Keratinocyte (primary cell): ENCODE measurements at regions not wholly inside any gene's neighbourhood (a gene's known extent, or its start where the extent isn't known, plus 50 kb on each side); places are given as distances from the start of the nearest gene placed in this dataset.

ENCODE experiments used
- DNase-seq: peaks from one replicate; pipeline ENCODE4 v3.0.0-alpha.2; 2011; ENCODE audit warnings: low read depth, missing footprints, low spot score
- FAIRE-seq: peaks from 2 replicates; lab custom pipeline; 2011; peaks lifted over from hg19 to GRCh38; lab: Jason Lieb, UNC
- H2AFZ ChIP-seq: 2 replicates; pipeline ENCODE4 v1.6.0; 2012; ENCODE audit warnings: low read length, control low read depth, inconsistent platforms; ENCODE audit not compliant: control insufficient read depth
- H3K27ac ChIP-seq: 2 replicates; pipeline ENCODE4 v1.5.1; 2011; ENCODE audit warnings: low read length; ENCODE audit not compliant: control insufficient read depth, insufficient read depth
- H3K27me3 ChIP-seq: 3 replicates; pipeline ENCODE4 v1.6.0; 2011; ENCODE audit warnings: low read length; ENCODE audit not compliant: control insufficient read depth, insufficient read depth; ENCODE audit errors: extremely low read depth
- H3K36me3 ChIP-seq, 2 experiments: 2 replicates in 1 of 2; 3 replicates in 1 of 2; pipeline ENCODE4 v1.5.1; 2011; ENCODE audit warnings: low read length in 2 of 2, mild to moderate bottlenecking in 1 of 2; ENCODE audit not compliant: control insufficient read depth in 2 of 2, insufficient read depth in 2 of 2; ENCODE audit errors: extremely low read depth in 1 of 2
- H3K4me1 ChIP-seq: 3 replicates; pipeline ENCODE4 v1.5.1; 2011; ENCODE audit warnings: low read length; ENCODE audit not compliant: control insufficient read depth, insufficient read depth; ENCODE audit errors: extremely low read depth
- H3K4me2 ChIP-seq: 3 replicates; pipeline ENCODE4 v1.6.0; 2011; ENCODE audit warnings: low read depth, low read length; ENCODE audit not compliant: control insufficient read depth, insufficient read depth; ENCODE audit errors: extremely low read depth
- H3K4me3 ChIP-seq, 3 experiments: fragments of 200-600 bp in 1 of 3; sonication (generic) in 1 of 3; 2 replicates in 2 of 3; 3 replicates in 1 of 3; pipeline ENCODE4 v1.5.1; 2011 to 2016; ENCODE audit warnings: low read length in 3 of 3, mild to moderate bottlenecking in 3 of 3, control low read depth in 2 of 3, inconsistent platforms in 1 of 3, low read depth in 1 of 3, mixed read lengths in 1 of 3, mixed run types in 1 of 3, moderate library complexity in 1 of 3; ENCODE audit not compliant: control insufficient read depth in 2 of 3, insufficient read depth in 2 of 3; ENCODE audit errors: extremely low read depth in 1 of 3
- H3K79me2 ChIP-seq: 2 replicates; pipeline ENCODE4 v1.6.0; 2012; ENCODE audit warnings: low read length; ENCODE audit not compliant: control insufficient read depth, insufficient read depth
- H3K9ac ChIP-seq: 3 replicates; pipeline ENCODE4 v1.6.0; 2011; ENCODE audit warnings: low read length; ENCODE audit not compliant: control insufficient read depth, insufficient read depth; ENCODE audit errors: extremely low read depth
- H3K9me1 ChIP-seq: 3 replicates; pipeline ENCODE4 v1.6.0; 2011; ENCODE audit warnings: low read length; ENCODE audit not compliant: control insufficient read depth, insufficient read depth; ENCODE audit errors: extremely low read depth
- H3K9me3 ChIP-seq: 2 replicates; pipeline ENCODE4 v1.5.1; 2012; ENCODE audit warnings: low read depth, low read length; ENCODE audit not compliant: control insufficient read depth
- H4K20me1 ChIP-seq: 3 replicates; pipeline ENCODE4 v1.6.0; 2011; ENCODE audit warnings: low read length; ENCODE audit not compliant: control insufficient read depth, insufficient read depth; ENCODE audit errors: extremely low read depth
- EZH2 ChIP-seq: IDR thresholded peaks from one replicate; pipeline ENCODE4 v1.6.1; 2012; ENCODE audit warnings: inconsistent platforms, mild to moderate bottlenecking, low read length, moderate library complexity
- dilution Hi-C: fragments of 300-500 bp; cut with MboI; formaldehyde crosslinking; loops from one replicate; pipeline ENCODE4 v1.7.0; 2020; ENCODE audit warnings: low sequenced_read_pairs; ENCODE audit not compliant: extremely low pct_ligation_motif_present
- TF ChIP-seq, protein P1 (sequence below), 3 experiments: IDR thresholded peaks in 1 of 3; conservative IDR thresholded peaks in 1 of 3; optimal IDR thresholded peaks in 1 of 3; 2 replicates in 2 of 3; 3 replicates in 1 of 3; pipeline versions ENCODE3 to v1.5.1; 2011; ENCODE audit warnings: low read length in 3 of 3, mild to moderate bottlenecking in 3 of 3, moderate library complexity in 2 of 3, control low read depth in 1 of 3, inconsistent platforms in 1 of 3; ENCODE audit not compliant: insufficient read depth in 2 of 3; ENCODE audit errors: extremely low read depth in 1 of 3

- Histone ChIP-seq H4K20me1 (no peaks in the 10 kb centered on the region), H3K4me3 (no peak overlapping the region), H3K27ac (no peak overlapping the region), H3K9me1 (no peaks in the 10 kb centered on the region), H3K79me2 (no peaks in the 10 kb centered on the region), H3K36me3 (no peaks in the 10 kb centered on the region), H2AFZ (no peak overlapping the region), H3K9ac (no peak overlapping the region), H3K9me3 (no peaks in the 10 kb centered on the region), H3K27me3 (no peaks in the 10 kb centered on the region), H3K4me2 (no peak overlapping the region), H3K4me1 (no peaks in the 10 kb centered on the region)
- no peak for TF ChIP-seq EZH2
- TF ChIP-seq, protein P1, sequence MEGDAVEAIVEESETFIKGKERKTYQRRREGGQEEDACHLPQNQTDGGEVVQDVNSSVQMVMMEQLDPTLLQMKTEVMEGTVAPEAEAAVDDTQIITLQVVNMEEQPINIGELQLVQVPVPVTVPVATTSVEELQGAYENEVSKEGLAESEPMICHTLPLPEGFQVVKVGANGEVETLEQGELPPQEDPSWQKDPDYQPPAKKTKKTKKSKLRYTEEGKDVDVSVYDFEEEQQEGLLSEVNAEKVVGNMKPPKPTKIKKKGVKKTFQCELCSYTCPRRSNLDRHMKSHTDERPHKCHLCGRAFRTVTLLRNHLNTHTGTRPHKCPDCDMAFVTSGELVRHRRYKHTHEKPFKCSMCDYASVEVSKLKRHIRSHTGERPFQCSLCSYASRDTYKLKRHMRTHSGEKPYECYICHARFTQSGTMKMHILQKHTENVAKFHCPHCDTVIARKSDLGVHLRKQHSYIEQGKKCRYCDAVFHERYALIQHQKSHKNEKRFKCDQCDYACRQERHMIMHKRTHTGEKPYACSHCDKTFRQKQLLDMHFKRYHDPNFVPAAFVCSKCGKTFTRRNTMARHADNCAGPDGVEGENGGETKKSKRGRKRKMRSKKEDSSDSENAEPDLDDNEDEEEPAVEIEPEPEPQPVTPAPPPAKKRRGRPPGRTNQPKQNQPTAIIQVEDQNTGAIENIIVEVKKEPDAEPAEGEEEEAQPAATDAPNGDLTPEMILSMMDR (optimal IDR thresholded peaks at IDR 0.05 in 1 of 3, IDR thresholded peaks at IDR 0.05 in 1 of 3, conservative IDR thresholded peaks at IDR 0.05 in 1 of 3; ENCODE audit: extremely low read depth in 1 of 3, insufficient read depth in 2 of 3, low read length in 3 of 3), result no peak
- dilution Hi-C loops, result no loop called here
- DNase-seq, result no peak
- no peak for FAIRE-seq
Observed at GRCh38 chr2:7420530-7420929, 503.3 kb downstream of the RNF144A start.

DNA sequence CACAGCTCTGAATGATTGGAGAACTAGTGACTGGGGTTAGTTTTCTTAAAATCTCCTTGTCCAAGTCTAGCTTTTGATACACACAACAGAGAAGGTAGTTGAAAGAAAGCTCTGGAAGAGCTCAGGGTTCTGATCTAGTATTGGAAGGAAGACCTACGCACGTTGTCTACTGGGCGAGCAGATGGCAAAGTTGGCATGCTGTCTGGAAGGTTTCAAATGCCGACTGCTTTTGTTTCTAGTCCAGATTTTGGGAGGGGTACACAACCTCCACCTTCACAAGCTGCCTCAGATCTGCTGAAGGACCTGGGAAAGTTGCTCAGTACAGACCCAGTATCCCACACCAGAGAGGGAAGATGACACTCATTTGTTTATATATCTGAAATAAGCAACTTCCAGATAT, 507.3 kb downstream of the RNF144A start:
- no peak overlapping the region for H2AFZ ChIP-seq
- H3K9me3 ChIP-seq, result no peaks in the 10 kb centered on the region
- no peak for DNase-seq
- no peaks in the 10 kb centered on the region for H3K36me3 ChIP-seq
- no peak overlapping the region for H3K9ac ChIP-seq
- FAIRE-seq, result no peak
- no peak for TF ChIP-seq EZH2
- TF ChIP-seq, protein P1 (optimal IDR thresholded peaks at IDR 0.05 in 1 of 3, IDR thresholded peaks at IDR 0.05 in 1 of 3, conservative IDR thresholded peaks at IDR 0.05 in 1 of 3; ENCODE audit: extremely low read depth in 1 of 3, insufficient read depth in 2 of 3, low read length in 3 of 3), result no peak
- H3K4me2 ChIP-seq, result no peak overlapping the region
- no peak overlapping the region for H3K27ac ChIP-seq
- no peak overlapping the region for H3K4me3 ChIP-seq
- H3K4me1 ChIP-seq, result no peaks in the 10 kb centered on the region
- no peaks in the 10 kb centered on the region for H3K9me1 ChIP-seq
- dilution Hi-C loops, result no loop called here
- peaks cover 2% of the 10 kb centered on the region for H3K27me3 ChIP-seq
- no peaks in the 10 kb centered on the region for H4K20me1 ChIP-seq
- H3K79me2 ChIP-seq, result no peaks in the 10 kb centered on the region
